Kidney glomerular epithelial cell (primary cell): ENCODE measurements at regions not wholly inside any gene's neighbourhood (a gene's known extent, or its start where the extent isn't known, plus 50 kb on each side); places are given as distances from the start of the nearest gene placed in this dataset.
"Not testable (repeated sequence)": the region's sequence is repeated elsewhere in the genome, so short reads cannot be mapped to it uniquely, and the experiment has no call there.

Experiments used
- DNase-seq: peaks from one replicate; lab custom pipeline; 2025; lab: John Stamatoyannopoulos, UW

- DNase-seq, result no peak
Measured at GRCh38 chr10:65670087-65670486, 1255.7 kb upstream of the LRRTM3 start.

GRCh38 chr10:65670596-65670995, 1255.2 kb upstream of the LRRTM3 start:
- not testable (repeated sequence) for DNase-seq

DNA sequence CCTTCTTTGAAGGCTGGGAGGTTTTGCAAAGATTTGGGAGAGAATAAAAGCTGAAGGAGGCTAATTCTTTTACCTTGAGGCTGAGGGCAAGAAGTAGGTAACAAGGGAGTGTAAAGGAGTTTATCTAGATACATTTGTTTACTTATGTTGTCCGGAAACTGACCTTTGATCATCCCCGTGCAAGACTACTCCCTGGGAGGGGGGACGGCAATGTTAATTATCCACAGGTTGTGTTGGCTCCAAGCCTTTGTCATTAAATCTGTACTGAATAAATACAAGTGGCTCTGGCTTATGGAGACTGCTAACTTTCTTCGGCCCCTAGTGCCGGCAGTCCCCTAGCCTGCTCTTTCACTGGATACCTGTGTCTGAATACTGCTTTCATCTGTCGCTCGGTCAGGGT, 1250.6 kb upstream of the LRRTM3 start:
- DNase-seq, result no peak

DNA sequence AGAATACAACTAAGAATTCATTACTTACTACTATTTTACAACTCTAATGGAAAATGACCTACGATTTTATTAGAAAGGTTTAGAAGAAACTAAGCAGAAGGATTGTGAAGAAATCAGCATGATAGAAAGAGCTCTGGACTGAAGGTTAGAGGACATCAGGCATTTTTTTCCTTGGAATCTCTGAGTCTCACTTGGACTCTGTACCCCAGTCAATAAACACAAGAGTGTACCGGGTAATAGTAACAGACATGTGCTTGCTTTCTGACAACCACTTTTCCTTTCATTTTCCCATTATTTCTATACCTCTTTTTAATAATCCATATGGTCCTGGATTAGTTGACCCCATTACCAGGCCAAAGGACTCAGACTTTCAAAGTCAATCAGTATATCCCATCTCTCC, 1240.9 kb upstream of the LRRTM3 start:
- DNase-seq, result no peak

DNA sequence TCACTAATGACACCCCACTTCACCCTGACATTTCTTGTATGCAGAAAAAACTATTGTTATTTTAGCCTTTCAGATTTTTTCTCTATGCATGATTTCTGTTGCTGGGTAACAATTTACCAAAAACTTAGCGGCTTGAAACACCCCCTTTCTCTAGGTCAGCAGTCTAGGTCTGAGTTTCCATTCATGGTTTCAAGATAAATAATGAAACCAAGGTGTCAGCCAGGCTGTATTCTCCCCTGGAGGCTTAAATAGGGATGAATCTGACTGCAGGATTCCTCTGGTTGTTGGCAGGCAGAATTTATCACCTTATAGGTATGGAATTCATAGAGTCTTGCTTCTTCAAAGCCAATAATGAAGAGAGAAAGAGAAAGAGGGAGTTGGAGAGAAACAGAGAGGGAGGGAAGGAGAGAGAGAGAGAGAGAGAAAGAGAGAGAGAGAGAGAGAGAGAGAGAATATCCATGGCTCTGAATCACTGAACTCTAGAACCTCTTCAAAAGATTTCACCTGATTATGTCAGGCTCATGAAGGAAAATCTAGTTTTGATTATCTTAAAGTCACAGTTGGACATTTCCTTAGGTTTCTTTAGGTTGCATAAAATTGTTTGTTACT, 1224.6 kb upstream of the LRRTM3 start:
- no peak for DNase-seq

- DNase-seq, result no peak
Measured at GRCh38 chr10:65708057-65708456, 1217.8 kb upstream of the LRRTM3 start.

DNA sequence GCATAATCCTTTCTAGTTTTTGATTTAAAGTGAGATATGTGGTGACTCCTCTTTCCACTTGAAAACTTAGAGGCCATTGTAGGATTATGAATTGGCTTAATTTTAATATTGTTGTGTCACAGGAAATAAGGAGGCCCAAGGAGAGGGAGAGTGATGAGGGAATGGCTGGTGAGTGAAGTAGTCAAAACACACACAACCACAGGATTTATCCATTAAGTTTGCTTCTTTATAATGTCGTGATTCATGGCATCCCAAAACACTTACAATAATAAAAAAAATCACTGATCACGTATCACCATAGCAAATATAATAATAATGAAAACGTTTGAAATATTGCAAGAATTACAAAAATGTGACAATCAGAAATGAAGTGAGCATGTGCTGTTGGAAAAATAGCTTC, 1215.5 kb upstream of the LRRTM3 start:
- DNase-seq, result no peak

- DNase-seq, result no peak
Measured at GRCh38 chr10:65719790-65720189, 1206.0 kb upstream of the LRRTM3 start.

DNA sequence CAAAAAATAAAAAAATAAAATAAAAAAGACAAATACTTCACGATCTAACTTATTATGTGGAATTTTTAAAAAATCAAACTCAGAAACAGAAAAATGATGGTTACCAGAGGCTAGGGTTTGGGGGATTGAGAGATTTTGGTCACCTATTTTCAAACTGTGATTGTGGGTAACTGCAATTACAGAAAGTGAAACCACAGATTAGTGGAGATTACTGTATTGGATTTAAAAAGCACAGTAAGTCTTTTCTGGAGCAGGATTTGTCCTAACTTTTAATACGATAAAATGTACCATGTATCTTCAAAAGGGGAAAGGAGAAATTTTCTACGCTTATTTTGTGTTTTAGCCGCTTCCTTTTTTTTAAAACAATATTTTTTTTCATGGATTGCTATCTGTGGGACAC, 1204.9 kb upstream of the LRRTM3 start:
- DNase-seq, result no peak

DNA sequence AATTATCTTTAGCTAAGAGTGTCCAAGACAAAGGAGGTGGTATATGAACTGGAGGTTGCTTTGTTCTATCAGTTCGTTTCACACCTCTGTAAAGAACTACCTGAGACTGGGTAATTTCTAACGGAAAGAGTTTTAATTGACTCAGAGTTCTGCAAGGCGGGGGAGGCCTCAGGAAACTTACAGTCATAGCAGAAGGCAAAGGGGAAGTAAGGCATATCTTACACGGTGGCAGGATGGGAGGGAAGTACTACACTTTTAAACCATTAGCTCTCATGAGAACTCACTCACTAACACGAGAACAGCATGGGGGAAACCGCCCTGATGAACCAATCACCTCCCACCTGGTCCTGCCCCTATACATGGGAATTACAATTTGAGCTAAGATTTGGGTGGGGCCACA, 1202.3 kb upstream of the LRRTM3 start:
- no peak for DNase-seq

DNA sequence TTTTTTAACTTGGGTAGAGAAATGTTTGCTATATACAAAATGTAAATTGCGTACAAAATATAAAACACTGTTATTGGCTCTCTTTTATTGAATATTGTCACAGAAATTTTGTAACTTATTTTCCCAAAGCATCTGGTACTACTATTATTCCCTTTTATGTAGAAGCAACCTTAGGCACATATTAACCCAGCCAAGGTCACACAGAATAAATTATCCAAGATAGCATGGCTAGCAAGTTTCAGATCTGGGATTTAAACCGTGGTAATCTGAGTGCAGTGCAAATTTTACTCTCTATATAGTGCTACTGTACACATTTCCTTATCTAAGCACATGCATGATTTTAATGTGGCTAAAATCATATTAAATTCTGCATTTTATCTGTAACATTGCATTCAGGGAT, 1190.5 kb upstream of the LRRTM3 start:
- DNase-seq, result no peak

GRCh38 chr10:65742906-65743305, 1182.9 kb upstream of the LRRTM3 start:
- no peak for DNase-seq

DNA sequence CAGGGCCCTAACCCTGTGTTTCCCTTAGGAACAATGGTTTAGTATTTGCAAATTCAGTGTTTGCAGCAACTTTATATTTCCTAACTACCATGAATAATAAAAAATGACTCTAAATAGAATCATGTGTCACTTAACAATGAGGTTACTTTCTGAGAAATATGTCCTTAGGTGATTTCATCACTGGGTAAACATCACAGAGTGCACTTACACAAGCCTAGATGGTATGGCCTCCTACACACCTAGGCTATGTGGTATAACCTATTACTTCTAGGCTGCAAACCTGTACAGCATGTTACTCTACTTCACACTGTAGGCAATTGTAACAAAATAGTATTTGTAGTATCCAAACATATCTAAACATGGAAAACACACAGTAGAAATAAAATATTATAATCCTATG, 1174.6 kb upstream of the LRRTM3 start:
- no peak for DNase-seq

DNA sequence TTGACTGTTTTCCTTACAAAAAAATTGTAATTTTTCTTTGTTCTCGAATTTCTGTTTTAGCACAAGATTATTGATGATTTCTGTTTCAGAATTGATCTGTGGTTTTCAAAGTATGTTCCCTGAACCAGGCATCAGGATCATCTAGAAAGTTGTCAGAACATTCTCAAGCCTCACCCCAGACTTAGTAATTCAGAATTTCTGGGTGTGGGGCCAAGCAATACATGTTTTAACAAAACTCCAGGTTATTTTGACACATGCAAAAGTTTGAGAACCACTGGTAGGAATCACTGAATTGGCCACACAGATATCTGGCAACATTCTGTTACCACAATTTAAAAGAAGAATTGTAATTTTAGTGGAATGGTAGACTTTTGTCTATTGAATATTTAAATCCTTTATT, 1173.9 kb upstream of the LRRTM3 start:
- DNase-seq, result no peak

DNA sequence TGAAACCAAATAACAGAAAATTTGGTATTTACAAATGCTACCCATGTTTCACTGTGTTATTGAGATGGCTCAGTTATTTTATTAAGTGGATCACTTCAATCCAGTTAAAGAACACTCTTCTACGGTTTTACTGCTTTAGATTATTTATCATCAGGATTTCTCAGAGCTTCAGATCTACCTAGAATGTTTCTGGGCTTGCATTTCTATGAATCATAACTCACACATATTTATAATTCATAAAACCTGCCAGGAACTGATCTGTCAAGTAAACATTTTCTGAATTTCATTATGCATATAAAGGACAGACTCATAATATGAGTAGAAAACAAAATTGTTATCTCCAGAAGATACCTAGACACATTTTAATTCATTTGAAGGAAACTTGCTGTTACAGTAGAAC, 1172.3 kb upstream of the LRRTM3 start:
- no peak for DNase-seq

- no peak for DNase-seq
Measured at GRCh38 chr10:65754112-65754511, 1171.7 kb upstream of the LRRTM3 start.

DNA sequence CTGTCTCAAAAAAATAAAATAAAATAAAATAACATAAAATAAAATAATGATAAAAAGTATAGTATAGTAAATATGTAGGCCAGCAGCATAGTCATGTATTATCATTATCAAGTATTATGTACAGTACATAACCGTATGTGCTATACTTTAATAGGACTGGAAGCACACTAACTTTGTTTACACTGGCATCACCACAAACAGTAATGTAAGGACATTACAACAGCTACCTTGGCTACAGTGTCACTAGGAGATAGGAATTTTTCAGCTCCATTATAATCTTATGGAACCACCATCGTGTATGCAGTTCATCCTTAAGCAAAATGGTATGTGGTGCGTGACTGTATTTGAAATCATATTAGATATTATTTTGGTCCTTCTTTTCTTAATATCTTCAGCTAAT, 1163.5 kb upstream of the LRRTM3 start:
- DNase-seq, result no peak

GRCh38 chr10:65765006-65765541, 1160.8 kb upstream of the LRRTM3 start:
- DNase-seq, result no peak

GRCh38 chr10:65769828-65770227, 1156.0 kb upstream of the LRRTM3 start:
- peak; percentile 84 for DNase-seq

DNA sequence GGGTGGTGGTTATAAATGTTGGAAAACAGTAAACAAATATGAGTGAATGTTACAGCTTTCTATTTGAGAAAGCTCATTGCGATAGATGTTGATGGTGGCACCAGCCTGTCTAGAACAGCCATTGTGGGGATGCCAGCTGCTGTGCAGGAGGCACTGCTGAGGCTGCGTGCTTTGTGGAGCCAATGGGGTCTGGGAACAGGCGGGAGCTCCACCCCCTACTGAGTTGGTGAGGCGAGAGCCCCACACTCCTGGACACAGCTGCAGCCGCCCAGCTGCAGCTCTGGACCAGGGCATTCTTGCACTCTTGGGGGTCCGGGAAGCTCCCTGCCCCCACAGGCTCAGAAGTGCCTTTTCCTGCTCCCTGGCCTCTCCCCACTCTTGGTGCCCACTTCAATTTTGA, 1147.1 kb upstream of the LRRTM3 start:
- DNase-seq, result no peak

DNA sequence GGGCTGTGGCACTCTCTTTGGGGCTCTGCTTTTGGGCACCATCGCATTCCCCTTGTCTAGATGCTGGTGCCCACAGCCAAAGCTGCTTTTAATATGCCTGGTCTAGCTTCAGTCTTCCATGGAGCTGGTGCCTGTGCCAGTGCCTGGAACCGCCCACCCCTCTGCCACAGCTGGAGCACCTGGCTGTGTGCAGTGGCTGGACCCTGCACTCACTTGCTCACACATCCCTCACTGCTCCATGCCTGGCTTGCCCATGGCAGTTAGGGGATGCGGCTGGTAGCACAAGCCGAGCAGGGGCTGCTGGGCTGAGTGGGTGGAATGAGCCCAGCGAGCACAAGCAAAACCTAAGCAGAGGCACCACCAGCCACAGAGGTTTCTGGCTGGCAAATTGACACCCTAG, 1145.9 kb upstream of the LRRTM3 start:
- DNase-seq, result no peak

GRCh38 chr10:65786279-65786678, 1139.6 kb upstream of the LRRTM3 start:
- no peak for DNase-seq

GRCh38 chr10:65787571-65787970, 1138.3 kb upstream of the LRRTM3 start:
- no peak for DNase-seq

GRCh38 chr10:65788271-65788670, 1137.6 kb upstream of the LRRTM3 start:
- no peak for DNase-seq

GRCh38 chr10:65791979-65792378, 1133.9 kb upstream of the LRRTM3 start:
- no peak for DNase-seq
